Islet precursor cell (in vitro differentiated cells): ENCODE measurements at regions not wholly inside any gene's neighbourhood (a gene's known extent, or its start where the extent isn't known, plus 50 kb on each side); places are given as distances from the start of the nearest gene placed in this dataset.

Experiments used
- DNase-seq: peaks from one replicate; pipeline ENCODE4 v3.0.0-alpha.2; 2018

DNA sequence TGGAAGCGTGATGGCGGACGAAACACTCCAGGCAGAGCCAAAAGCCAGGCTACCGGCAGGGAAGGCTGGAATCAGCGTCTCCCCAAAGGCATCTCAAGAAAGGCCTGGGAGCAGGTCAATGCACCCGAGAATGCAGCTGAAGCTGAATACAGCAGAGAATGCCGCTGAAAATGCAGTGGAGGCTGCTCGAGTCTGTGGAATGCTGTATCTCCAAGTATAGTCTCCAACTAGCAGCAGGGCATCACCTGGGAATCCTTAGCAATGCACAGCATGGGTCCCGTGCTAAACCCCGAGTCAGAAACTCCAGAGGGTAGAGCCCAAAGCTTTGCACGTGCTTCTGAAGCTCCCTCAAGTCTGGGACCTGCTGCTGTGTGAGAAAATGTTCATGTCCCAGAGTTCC is 191.1 kb upstream of the ALKAL2 start:
- no peak for DNase-seq

DNA sequence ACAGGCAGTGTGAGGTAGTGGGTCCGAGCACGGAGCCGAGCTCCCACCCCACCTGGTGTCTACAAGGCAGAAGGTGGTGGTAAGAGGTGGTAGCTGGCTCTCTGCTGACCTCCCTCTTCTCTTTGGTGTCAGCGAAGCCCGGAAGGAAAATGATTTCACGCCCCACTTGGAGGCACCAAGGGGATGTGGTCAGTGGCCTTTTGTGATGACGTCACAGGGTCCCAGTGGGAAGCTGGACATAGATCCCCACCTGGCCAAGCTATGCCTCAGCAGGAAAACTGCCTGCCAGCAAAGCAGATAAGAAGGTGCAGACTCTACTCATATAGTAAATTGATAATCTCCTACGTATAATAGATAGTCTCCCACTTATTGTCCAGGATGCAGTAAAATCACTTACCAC is 183.7 kb upstream of the ALKAL2 start:
- no peak for DNase-seq

DNA sequence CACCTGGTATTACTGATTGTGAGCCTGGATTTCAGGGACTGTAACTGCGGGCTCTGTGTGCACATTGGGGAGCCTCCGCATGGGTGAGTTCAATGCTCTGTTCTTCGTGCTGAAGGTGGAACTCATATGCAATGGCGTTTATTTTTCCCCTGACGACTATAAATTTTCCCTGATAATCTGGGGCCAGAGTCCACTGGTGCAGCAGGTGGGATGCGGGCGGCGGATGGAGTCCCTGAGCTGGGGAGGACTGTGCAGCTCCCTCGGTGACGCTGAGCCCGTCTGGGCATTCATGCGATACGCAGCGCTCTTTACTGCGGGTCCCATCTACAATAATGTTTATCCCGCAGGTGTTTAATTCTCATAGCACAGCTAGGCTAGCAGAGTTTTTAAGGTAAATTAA is 181.6 kb upstream of the ALKAL2 start:
- DNase-seq, result no peak

DNA sequence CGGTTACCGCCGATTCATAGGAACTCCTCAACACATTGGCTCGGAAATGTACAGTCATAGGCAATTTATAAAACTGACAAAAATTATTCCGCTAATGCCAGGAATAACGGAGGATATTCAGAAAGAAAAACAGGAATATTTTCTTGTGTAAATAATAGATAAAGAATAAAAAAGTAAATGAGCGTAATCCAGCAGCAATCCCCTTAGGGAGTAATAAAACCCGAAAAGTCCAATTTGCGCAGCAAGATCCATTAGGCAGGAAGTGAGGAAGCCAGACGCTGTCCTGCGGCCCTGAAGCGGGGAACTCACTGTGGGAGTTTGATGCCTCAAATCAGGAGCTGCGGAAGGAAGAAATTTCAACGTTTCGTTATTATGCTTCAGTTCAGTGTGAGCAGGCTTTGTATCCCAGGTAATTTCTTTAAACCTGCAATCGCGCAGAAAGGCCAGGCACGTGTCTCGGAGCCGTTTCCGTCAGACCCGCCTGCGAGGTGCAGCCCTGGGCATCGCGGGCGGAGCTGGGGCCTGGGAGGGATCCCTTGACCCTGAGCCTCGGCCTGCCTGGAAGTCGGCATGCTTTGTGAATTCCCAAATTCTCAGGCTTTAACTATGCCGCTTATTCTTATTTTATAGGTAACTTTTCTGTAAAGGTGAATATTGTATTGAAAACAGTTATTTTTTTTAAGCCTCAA is 180.9 kb upstream of the ALKAL2 start:
- DNase-seq, result no peak

DNA sequence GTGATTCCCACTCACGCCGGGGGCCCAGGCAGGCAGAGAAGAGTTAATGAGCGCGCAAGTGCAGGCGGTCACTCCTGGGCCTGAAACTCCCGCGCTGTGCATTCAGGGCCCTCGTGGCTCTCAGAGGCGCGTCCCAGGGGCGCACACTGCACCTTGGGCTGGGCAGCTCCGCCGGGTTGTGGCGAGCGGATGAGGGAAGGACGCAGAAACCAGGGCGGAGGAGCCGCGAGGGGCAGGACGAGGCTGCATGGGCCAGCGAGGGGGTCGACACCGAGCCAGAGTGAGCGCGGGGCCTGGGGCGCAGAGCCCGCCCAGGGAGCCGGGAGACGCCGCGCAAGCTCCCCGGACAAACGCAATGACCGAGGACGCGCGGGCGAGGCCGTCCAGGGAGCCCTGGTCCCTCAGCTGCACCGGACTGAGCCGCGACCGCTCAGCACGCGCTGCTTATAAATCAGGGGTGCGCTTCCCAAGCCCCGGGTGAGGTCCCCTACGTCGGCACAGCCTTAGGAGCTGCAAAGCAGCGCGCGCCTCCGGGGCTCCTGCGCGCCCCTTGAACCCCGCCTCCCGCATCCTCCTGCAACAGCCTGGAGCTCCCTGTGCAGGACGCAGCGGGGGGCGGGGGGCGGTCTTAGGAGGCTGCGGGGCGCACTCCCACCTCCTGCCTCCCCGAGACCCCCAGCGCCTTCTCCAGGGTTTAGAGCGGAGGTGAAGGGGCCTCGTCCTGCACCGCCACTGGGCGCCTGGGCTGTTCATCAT is 180.2 kb upstream of the ALKAL2 start:
- no peak for DNase-seq

DNA sequence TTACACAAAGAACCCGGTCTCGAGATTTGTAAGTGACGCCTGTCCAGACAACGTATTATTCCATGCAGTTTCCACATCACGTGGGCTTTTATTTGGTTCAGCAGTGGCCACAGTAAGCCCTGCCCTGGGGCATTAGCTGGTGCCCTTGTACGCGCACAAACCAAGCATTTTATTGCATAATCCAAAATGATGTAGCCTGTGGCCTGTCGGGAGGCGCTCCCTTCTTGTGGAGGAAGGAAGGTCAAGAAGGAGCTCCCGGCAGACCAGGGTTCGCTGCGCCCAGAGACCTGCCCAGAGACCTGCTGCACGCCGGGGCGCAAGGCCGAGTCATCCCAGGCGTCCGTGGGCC is 179.6 kb upstream of the ALKAL2 start:
- no peak for DNase-seq

DNA sequence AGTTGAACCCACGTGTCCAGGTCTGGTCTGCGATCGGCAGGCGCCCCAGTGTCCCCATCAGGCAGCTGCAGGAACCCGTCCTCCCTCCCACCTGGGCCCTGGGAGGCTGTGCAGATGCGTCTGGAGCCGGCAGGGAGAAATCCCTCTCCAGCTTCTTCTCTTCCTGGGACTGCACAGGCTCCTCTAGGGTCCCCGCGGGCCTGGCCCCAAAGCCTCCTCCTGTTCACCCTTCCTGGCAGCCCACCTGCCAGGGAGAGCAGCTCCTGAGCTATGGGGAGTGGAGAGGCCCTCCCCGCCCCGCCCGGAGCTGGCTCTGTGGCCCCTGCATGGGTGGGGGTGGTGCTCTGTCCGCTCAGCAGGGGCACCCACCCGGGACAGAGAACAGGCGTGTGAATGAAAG is 179.2 kb upstream of the ALKAL2 start:
- DNase-seq, result no peak

DNA sequence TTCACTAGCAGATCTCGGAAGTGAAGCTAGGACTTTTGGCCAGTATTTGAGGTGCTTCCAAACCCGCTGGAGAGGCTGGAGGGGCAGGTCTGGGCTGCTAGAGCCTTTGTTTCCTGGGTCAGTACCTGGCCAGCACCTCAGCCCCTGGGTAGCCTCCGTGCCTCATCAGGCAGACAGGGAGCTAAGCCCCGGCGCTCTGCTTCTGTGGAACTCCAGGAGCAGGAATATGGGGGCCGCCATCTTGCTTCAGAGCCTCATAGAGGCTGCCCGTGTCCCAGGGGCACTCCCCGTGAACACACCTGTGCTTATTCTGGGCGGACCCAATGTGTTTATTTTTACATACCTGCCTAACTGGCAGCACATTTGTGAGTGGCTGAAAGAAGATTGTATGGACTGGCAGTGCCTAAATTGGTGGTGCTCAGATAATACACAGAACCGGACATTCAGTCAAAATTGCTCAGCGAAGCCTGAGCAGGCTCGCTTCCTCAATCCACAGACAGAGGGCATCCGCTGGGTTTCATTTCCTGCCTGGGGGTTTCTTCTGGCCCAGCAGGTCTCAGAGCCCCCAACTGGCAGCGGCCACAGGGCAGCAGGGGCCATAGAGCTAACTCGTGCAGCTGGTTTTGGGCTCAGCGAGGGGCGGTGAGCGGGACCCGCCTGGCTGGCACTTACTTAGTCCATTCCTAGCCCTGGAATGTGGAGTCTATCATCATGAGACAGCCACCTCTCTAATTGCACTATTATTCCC is 176.8 kb upstream of the ALKAL2 start:
- DNase-seq, result no peak

DNA sequence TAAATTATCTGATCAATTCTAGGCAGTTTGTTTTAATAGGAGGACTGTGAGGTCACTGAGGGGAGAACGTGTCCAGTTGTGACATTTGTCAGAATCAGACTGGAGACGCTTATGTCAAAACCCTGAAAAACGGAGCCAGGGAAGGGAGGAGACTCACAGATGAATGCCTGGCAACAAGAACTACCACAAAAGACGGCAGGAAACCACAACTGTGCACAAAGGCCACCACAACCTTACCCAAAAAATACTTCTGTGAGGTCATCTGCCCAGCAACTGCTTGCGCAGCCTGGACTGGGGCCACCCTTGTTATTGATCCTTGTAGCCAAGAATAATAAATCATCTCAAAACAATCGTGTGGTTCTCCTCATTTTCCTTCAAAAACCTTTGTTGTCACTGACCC is 173.0 kb upstream of the ALKAL2 start:
- DNase-seq, result no peak

DNA sequence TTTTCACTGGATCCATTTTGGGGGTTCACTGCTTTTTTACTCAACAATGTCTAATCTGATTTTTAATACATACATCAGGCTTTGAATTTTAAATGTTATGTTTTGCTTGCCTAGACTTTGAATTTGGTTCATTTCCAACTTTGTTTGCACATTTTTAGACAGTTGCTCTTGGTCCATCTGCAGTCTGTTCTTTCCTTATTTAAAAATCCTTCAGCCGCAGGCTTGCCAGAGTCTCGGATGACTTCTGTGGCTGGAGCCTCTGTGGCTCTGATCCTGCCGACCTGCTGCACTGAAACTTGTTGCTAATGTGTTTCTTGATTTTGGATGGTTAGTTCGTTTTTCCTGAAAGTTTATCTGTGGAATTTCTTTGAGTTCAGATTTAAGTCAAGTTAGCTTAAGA is 172.0 kb upstream of the ALKAL2 start:
- no peak for DNase-seq

DNA sequence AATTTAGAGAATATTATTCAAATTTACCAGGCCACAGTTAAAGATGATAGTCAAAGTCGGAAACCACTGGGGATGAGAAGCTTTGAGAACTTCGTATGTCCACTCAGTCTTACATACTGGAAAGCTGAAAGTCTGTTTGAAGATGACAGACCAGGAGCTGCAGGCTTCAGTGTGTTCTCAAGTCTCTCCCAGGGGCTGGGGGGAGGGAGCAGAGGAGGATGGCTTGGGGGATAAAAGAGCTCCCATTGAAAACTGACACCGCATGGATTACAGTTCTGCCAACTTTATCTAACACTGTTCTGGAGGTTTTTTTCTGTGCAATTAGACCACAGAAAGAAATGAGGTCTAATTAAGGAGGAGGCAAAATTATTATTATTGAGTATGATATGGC is 170.5 kb upstream of the ALKAL2 start:
- DNase-seq, result no peak

DNA sequence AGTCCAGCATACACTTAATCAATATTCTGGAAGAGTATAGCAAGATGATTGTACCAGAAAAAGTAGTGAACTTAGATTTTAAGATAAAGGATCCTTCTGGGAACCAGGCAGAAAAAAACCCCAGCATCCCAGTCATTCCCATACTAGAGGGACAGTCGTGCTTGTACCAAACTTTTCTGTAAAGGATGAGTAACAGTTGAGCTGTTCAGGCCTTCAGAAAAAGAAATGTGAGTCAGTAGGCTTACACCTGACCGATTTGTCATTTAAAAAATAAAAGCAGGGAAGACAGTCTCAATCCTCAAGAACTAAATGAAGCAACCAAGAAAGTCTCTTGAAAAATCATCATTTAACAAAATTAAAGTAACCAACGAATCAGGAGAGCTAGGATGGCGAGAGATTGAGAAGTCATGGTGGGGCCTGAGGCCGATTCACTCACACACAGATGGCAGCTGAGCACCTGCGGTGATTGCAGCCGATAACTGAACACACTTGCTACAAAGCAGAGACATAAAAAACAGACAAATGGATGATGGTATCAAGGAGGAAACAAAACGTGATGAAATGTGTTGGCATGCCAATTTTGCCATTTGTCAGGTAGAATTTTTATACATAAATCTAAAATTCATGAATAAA is 170.0 kb upstream of the ALKAL2 start:
- DNase-seq, result no peak

DNA sequence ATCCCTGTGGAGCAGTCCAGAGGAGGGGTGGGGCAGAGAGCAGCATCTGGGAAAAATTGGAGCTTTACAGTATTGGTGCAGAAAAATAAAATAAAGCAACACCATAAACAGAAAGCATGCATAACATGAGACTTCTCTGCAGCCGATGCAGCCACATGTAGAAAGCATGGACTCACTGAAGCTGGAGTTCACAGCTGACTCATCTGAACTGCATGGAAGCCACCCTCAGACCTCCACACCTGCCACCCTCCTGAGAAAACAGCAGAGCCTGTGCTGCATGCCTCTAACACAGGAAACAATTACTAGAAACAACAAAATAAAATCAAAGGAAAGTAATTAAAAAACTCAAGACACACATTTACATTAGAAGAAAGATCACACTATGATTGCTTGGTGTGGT is 169.4 kb upstream of the ALKAL2 start:
- DNase-seq, result peak; percentile 36

DNA sequence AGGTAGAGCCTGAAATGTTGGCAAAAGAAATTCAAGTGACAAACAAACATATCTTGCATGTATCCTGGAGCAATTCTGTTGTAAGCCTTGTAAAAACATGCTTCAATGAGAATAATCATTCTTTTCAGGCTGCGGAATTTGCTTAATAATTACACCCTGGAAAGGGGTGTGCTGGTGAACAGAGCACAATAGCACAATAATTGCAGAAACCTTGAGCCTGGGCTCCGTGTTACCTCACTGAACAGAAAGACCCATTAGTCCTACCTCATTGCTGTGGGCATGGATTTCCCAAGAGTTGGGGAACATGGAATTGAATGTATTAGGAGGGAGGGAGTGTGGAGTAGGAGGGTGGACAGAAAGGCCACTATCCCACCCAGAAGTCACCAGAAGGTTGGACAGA is 168.0 kb upstream of the ALKAL2 start:
- peak; percentile 35 for DNase-seq

DNA sequence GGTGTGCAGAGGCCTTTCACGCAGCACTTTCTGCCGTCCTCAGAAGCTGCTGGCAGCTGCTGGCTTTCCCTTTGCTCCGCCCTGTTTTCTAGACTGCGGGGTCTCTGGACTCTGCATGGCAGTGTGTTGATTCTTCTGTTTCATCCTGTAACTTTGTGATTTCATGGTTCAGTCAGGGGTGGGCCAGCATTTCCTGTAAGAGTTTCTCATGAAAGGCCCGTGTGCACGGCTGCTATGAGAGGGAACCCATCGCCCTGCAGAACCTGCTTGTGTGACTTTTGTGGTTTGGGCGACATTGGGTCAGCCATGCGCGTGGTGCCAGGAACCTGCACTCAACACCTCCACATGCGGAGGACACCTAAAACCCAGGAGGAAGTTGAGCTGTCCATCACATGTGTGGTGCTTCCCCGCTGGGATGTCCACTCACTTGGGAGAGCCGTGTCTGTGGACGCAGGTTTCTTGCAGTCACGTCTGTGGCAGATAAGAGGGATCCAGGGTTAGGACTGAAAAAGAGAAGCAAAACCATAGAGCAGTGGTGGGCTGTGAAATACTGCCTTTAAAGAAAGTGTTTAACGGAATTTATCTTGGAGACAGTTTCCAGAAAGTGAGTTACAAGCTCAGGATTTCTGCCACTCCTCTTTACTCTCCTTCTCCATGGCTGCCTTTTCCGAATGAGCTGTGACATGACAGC is 167.3 kb upstream of the ALKAL2 start:
- no peak for DNase-seq

DNA sequence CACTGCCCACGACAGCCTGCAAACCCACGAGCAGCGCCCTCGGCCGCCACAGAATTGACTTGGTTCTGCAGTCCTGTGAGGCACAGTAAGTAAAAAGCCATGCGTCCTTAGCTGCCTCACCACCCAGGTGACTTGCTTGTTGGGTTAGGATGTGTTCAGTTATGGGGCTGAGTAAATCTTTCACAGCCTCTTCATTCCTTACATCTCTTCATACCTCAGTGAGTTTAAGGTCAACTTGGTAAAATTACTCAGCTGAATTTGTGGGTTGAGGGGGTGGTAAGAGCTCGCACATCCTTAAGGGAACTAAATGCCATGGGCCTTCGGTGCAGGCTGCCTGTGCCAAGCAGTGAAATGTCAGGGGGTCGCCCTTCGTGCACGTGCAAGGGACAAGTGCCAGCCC is 165.2 kb upstream of the ALKAL2 start:
- DNase-seq, result peak; percentile 31

DNA sequence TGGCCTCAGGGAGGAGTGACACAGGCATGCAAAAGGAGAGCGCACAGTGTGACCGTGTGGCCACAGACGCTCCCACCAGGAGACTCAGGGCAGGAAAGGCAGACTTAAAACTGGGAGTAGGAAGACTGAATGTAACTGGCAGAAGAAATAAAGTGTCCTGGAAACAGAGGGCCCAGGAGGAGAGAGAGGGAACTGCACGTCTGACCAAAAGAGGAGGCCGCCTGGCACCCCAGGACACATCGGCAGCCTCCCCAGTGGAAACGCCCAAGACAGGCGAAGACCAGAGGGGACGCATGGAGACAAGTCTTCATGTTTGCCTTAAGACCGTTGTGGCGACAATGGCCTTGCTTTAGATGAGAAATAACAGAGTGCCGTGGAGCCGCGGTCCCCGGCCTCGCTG is 163.6 kb upstream of the ALKAL2 start:
- peak; percentile 28 for DNase-seq

DNA sequence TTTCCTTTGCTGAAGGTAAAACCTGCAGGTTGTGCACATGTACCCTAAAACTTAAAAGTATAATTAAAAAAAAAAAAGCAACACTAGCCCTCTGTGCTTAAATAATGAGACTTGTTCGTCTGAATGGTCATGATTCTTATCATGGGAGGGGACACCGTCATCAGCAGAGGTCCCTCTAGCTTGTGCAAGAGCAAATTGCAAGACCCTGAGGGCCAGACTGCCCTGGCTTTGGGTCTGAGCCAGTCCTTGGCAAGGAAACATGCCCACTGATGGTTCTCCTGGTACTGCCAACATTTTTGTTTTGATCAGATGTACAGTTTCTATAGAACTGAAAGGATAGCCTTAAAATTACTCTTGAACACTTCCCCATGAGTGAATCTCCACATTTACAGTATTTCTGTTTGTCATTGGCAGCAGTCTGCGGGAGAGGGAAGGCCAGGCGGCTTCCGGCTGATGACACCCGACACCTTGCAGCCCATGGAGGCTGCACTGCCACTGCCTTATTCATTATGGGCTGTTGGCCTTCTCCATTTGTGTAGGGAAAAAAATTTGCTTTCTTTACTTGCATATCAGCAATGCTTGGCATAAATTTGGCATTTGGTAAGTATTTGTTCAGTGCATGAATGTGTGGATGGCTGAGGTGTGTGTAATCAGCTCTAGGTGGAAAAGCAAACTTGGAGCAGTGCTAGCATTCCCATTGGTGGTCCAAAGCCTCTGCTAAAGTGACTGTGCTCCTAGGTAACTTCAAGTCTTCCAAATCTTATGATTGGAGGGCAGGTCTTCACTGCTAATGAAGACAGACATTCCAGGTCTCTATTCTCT is 161.6 kb upstream of the ALKAL2 start:
- DNase-seq, result peak; percentile 47

DNA sequence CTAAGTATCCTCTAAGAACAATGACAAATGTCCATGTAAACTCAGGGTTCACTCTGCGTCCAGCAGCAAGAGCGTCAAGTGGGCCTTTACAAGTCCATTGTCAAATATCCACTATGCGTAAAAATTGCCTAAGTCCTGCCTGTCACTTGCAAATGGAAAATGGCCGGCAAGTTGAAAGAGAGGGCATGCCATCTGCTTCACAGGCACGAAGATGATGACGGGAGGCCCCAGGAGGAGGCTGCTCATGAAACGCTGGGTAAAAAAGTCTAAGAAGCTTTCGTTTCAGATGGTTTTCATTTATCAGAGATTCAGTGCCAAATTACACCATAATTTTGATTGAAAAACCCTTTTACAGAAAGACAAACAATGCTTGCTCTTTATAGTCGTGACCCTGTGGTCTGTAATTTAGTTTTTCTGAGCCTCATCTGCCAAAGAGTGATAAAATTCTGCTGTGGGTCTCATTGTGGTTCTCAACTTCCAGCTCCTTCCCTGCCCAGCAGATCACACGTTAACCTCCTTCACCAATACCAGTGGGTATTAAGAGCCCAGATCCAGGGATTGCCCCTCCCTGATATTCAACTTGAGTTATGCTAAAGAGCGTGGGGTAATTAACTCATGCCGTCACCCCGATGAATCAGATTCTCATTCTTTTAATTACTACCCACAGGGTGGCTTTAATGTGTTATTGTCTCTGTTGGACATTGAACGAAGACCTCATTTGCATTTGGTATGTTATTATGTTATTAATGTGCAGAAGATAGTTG is 160.2 kb upstream of the ALKAL2 start:
- DNase-seq, result no peak

DNA sequence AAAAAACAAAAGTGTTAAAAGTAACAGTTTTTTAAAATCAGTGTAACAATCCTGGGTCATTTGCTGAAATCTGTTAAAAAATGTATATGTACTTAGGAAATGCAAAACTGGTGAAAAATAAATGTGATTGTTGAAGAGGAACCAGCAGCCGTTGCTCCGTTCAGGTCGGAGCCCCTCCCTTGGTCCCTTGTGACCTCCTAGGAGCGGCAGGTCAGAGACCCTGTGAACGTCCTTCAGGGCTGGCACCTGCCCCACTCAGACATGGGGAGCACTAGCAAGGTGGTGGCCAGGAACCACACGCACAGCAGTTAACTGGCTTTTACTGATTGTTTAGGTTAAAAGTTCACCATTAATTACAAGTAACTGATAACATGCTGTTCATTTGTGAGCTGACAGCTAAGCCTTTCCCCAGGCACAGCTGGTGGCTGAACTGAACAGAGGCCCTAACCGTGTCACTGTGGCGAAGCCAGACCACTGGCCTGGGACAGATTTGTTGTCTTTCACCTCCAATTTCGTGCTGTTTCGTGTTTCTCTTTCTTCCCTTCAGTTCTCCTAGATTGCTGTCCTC is 159.2 kb upstream of the ALKAL2 start:
- peak; percentile 29 for DNase-seq

DNA sequence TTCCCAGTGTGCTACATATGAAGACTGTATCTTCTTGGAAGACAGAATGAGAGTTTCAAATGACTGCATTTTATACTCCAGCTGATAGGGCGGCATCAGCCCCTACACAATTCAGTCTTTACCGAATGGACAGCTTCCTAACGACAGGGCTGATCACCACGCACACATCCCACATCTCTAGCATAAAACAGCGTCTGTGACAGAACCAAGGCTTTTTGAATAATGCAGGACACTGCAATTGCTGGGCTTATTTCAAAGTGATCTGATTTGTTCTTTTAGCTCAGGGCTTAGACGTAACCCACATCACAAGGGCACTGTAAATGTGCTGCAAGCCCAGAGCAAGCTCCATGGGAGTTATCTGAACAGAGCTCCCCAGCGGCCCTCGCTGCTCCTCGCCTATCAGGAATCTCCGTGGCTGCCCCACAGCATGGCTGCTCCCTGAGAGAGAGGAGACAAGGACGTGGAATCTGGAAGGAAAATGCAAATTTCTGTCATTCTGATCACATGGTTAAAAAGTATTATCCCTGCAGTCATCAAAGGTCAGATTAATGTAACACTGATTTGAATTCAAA is 158.5 kb upstream of the ALKAL2 start:
- DNase-seq, result peak; percentile 38
